Stimulated activated naive B cell treated with anti-CD40 and anti-IgM and Interleukin-4, amounts not matched to agents 10 μg/mL and 1 μg/mL and 100 μg/mL, for 72 hours (primary cell): ENCODE measurements at regions not wholly inside any gene's neighbourhood (a gene's known extent, or its start where the extent isn't known, plus 50 kb on each side); places are given as distances from the start of the nearest gene placed in this dataset.

Experiments
- ATAC-seq, 2 donors: fragments of 150-1000 bp; cut with Tn5 transposase; replicated peaks; 2 replicates each; pipeline ENCODE4 v1.10.0; 2021; ENCODE audit warnings: moderate library complexity in 1 of 2
- DNase-seq: peaks from one replicate; pipeline ENCODE4 v3.0.0; 2021
- H3K27ac Mint-ChIP-seq: one replicate; pipeline ENCODE4 v1.8.0; 2022; ENCODE audit warnings: mild to moderate bottlenecking, mixed read lengths
- H3K27me3 Mint-ChIP-seq, 2 donors: one replicate each; pipeline ENCODE4 v1.8.0; 2022; ENCODE audit warnings: mixed read lengths in 2 of 2
- H3K36me3 Mint-ChIP-seq, 2 donors: one replicate each; pipeline ENCODE4 v1.8.0; 2022; ENCODE audit warnings: mixed read lengths in 2 of 2, mild to moderate bottlenecking in 1 of 2
- H3K4me1 Mint-ChIP-seq, 2 donors: one replicate each; pipeline ENCODE4 v1.8.0; 2022; ENCODE audit warnings: mixed read lengths in 2 of 2, mild to moderate bottlenecking in 1 of 2
- H3K4me3 Mint-ChIP-seq, 2 donors: one replicate each; pipeline ENCODE4 v1.8.0; 2022; ENCODE audit warnings: mild to moderate bottlenecking in 2 of 2, mixed read lengths in 2 of 2, moderate library complexity in 1 of 2
- H3K9me3 Mint-ChIP-seq, 2 donors: one replicate each; pipeline ENCODE4 v1.8.0; 2022; ENCODE audit warnings: mixed read lengths in 2 of 2, mild to moderate bottlenecking in 1 of 2

DNA sequence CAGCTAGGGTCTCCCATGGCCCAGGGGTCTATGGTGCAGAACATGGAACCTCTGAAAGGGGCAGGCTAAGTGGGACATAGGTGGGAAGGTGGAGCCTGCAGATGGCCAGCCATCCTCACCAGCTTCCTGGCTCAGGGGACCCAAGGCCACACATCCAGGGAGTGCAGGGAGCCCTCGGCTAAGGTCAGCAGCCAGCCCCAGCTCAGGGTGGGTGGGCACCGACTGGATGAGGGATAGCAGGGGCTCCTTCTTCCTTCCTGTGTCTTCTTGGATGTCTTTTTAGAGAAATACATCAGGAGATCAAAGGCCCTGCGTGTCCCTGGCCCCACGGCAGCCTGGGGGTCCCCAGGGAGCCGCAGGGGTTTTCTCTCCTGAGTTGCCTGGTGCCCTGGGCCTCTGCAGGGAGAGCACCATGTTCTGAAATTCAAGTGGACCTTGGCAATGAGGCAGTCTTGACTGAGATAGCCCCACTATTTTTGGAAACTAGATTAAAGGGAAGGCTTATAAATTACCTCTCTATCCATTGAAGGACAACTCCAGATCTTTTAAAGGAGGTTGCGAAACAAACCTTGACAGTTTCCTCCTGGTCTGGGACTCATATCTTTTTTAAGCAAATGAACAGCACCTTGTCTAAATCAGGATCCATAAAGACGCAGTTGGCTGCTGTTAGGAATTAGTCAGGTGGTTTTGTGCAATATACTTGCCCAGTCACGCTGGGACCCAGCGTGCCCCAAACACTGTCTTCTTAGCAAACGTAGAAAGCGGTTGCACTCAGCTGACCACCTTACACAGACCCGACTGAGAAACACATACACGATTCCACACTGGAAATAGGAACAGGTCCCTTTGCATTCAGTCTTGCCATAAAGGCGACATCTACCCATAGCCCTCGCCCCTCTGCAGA, 242.3 kb downstream of the TOMM20 start:
- Mint-ChIP-seq H3K9me3 (peaks cover 3 to 6% of the 10 kb centered on the region in 2 donors), H3K36me3 (peaks cover 3 to 4% of the 10 kb centered on the region in 2 donors), H3K4me1 (peaks cover 52 to 68% of the 10 kb centered on the region in 2 donors), H3K4me3 (no peak overlapping the region), H3K27me3 (no peaks in the 10 kb centered on the region), H3K27ac (no peak overlapping the region)
- DNase-seq (no peak), ATAC-seq (no peak)

GRCh38 chr1:234885601-234886000, 243.0 kb downstream of the TOMM20 start:
- H3K27me3 Mint-ChIP-seq: no peaks in the 10 kb centered on the region
- no peak for ATAC-seq
- no peak for DNase-seq
- peaks cover 55 to 70% of the 10 kb centered on the region in 2 donors for H3K4me1 Mint-ChIP-seq
- no peak overlapping the region for H3K27ac Mint-ChIP-seq
- H3K4me3 Mint-ChIP-seq: no peak overlapping the region
- peaks cover 3 to 6% of the 10 kb centered on the region in 2 donors for H3K9me3 Mint-ChIP-seq
- peaks cover 3 to 4% of the 10 kb centered on the region in 2 donors for H3K36me3 Mint-ChIP-seq

DNA sequence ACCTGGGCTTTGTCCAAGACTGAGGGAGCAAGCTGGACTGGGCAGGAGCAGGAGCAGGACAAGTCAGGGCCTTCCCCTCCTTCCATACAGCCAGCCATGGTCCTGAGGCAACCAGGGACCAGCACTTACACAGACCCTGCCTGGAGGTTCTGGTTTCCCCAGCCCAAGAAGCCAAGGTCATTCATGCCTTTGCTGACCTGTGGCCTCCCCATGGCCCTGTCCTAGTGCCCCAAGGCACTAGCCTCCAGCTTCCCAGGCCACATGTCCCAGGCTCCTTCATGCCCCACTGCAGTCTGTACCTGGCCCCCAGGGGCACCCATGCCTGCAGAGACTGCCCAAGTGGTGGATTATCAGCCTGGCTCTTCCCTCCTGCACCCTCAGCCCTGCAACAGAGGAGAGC, 243.9 kb downstream of the TOMM20 start:
- ATAC-seq (no peak), DNase-seq (no peak)
- H3K36me3 Mint-ChIP-seq: peaks cover 3 to 4% of the 10 kb centered on the region in 2 donors
- peaks cover 62 to 78% of the 10 kb centered on the region in 2 donors for H3K4me1 Mint-ChIP-seq
- peaks cover 3 to 6% of the 10 kb centered on the region in 2 donors for H3K9me3 Mint-ChIP-seq
- no peak overlapping the region for H3K27ac Mint-ChIP-seq
- no peaks in the 10 kb centered on the region for H3K27me3 Mint-ChIP-seq
- H3K4me3 Mint-ChIP-seq: no peak overlapping the region

DNA sequence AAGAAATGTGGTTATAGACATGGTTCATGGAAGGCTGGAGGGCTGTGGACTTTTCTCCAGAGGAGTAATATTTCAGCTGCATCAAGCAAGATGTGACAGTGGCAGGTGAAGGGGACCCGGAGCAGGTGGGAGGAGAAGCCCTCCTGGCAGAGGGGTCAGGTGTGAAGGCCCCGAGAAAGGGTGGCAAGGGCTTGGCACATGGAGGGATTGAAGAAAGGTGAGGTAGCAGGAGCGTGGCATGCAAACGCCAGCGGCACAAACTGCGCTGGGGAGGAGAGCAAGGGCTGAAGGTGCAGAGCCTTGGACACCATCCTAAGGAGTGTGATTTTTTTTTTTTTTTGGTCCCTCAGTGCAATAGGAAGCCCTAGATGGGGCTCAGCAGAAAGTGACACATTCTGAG, 244.6 kb downstream of the TOMM20 start:
- Mint-ChIP-seq H3K27ac (peak overlapping the region; percentile 88), H3K36me3 (peaks cover 3 to 4% of the 10 kb centered on the region in 2 donors), H3K9me3 (peaks cover 3 to 6% of the 10 kb centered on the region in 2 donors), H3K4me1 (peaks cover 65 to 85% of the 10 kb centered on the region in 2 donors), H3K27me3 (no peaks in the 10 kb centered on the region), H3K4me3 (no peak overlapping the region)
- ATAC-seq: no peak
- no peak for DNase-seq

- Mint-ChIP-seq H3K4me1 (peaks cover 66 to 87% of the 10 kb centered on the region in 2 donors), H3K27ac (peak overlapping the region; percentile 96), H3K9me3 (no peaks in the 10 kb centered on the region), H3K27me3 (no peaks in the 10 kb centered on the region), H3K4me3 (no peak overlapping the region), H3K36me3 (no peaks in the 10 kb centered on the region)
- DNase-seq (no peak), ATAC-seq (no peak)
Observed at GRCh38 chr1:234882898-234883297, 245.7 kb downstream of the TOMM20 start.

DNA sequence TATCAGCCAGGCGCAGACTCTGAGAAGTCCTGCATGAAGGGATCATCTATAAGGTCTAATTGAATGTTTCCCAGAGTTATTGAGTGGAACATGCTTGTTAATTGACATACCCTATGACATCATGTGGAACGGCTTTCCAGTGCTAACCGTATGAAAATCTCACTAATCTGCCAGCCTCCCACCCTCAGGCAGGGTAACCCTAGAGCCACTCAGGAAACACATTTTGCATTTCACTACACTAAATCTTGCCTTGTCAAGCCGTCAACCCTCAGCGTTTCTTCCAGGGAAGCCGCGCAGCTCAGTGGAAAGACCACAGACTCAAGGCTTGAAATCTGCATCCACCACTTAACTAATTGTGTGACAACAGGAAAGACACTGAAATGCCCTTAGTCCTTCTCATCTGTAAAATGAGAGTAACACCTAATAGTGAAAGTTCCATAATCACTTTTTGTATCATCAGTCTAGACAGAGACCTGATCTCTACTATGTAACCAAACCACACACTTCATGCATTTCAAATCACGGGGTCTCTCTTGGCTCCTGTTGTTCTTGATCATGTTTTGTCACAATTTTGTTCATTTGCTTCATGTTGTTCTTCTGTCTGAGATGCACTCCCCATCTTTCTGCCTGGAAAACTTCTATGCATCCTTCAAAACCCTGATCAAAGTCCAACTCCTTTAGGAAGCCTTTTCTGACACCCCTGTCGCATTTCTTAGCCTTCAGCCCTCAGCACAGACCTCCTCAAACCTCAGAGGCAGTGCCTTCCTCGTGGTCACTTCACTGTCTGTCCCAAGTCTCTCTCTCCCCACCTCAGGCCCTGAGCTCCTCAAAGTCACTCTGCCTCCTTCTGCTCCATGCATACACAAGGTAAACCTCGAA, 246.5 kb downstream of the TOMM20 start:
- DNase-seq (peak; percentile 81), ATAC-seq (peak; percentile 86 to 90)
- peak overlapping the region; percentile 96 for H3K27ac Mint-ChIP-seq
- H3K4me1 Mint-ChIP-seq: peaks cover 67 to 87% of the 10 kb centered on the region in 2 donors
- H3K4me3 Mint-ChIP-seq: peak overlapping the region; percentile 21 to 60
- no peaks in the 10 kb centered on the region for H3K27me3 Mint-ChIP-seq
- no peaks in the 10 kb centered on the region for H3K36me3 Mint-ChIP-seq
- no peaks in the 10 kb centered on the region for H3K9me3 Mint-ChIP-seq

GRCh38 chr1:234879147-234880080, 249.2 kb downstream of the TOMM20 start:
- H3K4me1 Mint-ChIP-seq: peaks cover 58 to 83% of the 10 kb centered on the region in 2 donors
- ATAC-seq (no peak), DNase-seq (no peak)
- H3K36me3 Mint-ChIP-seq: no peaks in the 10 kb centered on the region
- peak overlapping the region; percentile 16 for H3K27ac Mint-ChIP-seq
- no peaks in the 10 kb centered on the region for H3K9me3 Mint-ChIP-seq
- no peaks in the 10 kb centered on the region for H3K27me3 Mint-ChIP-seq
- no peak overlapping the region for H3K4me3 Mint-ChIP-seq

DNA sequence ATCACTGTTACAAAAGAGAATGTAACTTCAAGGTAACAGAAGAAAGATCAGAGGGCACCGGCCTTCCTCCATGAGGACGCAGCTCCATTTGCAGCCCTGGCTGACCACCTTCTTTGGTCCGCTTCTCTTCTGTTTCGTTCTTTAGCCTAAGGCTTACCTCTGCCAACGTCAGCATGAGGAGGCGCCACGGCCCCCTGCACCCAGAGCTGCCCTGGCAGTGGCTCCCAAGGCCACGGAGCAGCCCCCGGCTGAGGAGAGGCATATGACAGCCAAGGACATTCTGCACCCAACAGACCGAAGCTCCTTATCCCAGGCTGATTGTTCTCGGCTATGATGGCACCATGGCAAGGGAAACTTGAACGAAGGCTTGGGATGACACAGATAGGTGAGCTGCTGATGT, 250.3 kb downstream of the TOMM20 start:
- H3K27me3 Mint-ChIP-seq: no peaks in the 10 kb centered on the region
- H3K27ac Mint-ChIP-seq: no peak overlapping the region
- H3K4me1 Mint-ChIP-seq: peaks cover 51 to 73% of the 10 kb centered on the region in 2 donors
- no peaks in the 10 kb centered on the region for H3K9me3 Mint-ChIP-seq
- DNase-seq: no peak
- ATAC-seq: no peak
- no peaks in the 10 kb centered on the region for H3K36me3 Mint-ChIP-seq
- no peak overlapping the region for H3K4me3 Mint-ChIP-seq

GRCh38 chr1:234877761-234878160, 250.9 kb downstream of the TOMM20 start:
- no peaks in the 10 kb centered on the region for H3K9me3 Mint-ChIP-seq
- peak overlapping the region; percentile 9 for H3K27ac Mint-ChIP-seq
- ATAC-seq (no peak), DNase-seq (no peak)
- H3K4me3 Mint-ChIP-seq: no peak overlapping the region
- H3K4me1 Mint-ChIP-seq: peaks cover 46 to 68% of the 10 kb centered on the region in 2 donors
- no peaks in the 10 kb centered on the region for H3K27me3 Mint-ChIP-seq
- no peaks in the 10 kb centered on the region for H3K36me3 Mint-ChIP-seq

DNA sequence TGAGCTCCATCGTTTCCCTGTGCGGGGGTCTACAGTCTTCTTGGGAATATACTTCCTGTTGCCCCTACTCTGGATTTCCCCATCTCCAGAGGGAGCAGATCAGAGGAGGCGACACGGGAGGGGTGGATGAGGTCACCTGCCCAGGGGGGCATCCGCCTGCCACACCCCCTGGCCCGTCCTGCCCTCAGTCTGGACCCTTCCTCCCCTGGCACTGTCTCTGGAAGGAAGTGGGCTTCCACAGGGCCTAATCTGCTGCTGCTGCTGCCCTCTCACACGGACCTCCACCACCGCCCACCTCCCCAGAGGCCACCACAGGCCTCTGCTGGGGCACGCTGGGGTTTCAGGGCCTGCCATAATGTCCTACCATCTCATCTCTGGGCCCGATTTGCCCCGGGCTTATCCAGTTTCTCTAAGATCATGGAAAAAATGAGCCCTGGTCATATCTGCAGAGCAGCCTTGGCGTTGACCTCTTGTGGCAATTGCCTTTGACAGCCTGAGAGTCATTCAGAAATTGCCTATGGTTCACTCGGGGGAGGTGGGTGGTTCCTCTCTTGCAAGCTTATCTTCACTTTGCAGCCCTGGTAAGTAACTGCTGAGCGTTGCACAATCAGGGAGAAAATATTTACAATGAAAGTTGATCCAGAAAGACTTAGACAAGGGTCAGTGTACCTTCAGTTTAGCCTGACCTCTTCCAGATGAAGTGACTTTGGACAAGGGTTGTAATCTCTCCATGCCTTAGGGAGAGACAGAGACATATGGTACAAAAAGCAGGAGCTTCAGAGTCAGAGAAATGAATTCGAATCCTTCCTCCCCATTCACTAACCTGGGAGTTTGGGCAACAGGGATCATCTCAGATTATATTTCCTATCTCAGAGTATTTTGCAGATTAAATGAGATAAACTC, 252.4 kb downstream of the TOMM20 start:
- peaks cover 33 to 58% of the 10 kb centered on the region in 2 donors for H3K4me1 Mint-ChIP-seq
- no peaks in the 10 kb centered on the region for H3K27me3 Mint-ChIP-seq
- H3K27ac Mint-ChIP-seq: peak overlapping the region; percentile 92
- DNase-seq: peak; percentile 65
- H3K4me3 Mint-ChIP-seq: peak overlapping the region in 1 of 2 donors; percentile 21
- no peaks in the 10 kb centered on the region for H3K36me3 Mint-ChIP-seq
- H3K9me3 Mint-ChIP-seq: no peaks in the 10 kb centered on the region
- peak; percentile 85 for ATAC-seq

- no peaks in the 10 kb centered on the region for H3K27me3 Mint-ChIP-seq
- H3K4me3 Mint-ChIP-seq: no peak overlapping the region
- H3K27ac Mint-ChIP-seq: peak overlapping the region; percentile 92
- ATAC-seq: no peak
- no peaks in the 10 kb centered on the region for H3K36me3 Mint-ChIP-seq
- no peaks in the 10 kb centered on the region for H3K9me3 Mint-ChIP-seq
- H3K4me1 Mint-ChIP-seq: peaks cover 31 to 51% of the 10 kb centered on the region in 2 donors
- no peak for DNase-seq
Observed at GRCh38 chr1:234875328-234875952, 253.2 kb downstream of the TOMM20 start.
